Lower lobe of right lung (tissue), 2 donors: ENCODE measurements at regions not wholly inside any gene's neighbourhood (a gene's known extent, or its start where the extent isn't known, plus 50 kb on each side); places are given as distances from the start of the nearest gene placed in this dataset.

Experiments used
- ATAC-seq, 2 donors: fragments of 200-7000 bp; cut with Tn5 transposase; one replicate each; pipeline ENCODE4 v1.9.1; 2020 to 2022; ENCODE audit warnings: mild to moderate bottlenecking in 2 of 2, moderate library complexity in 2 of 2
- DNase-seq: peaks from one replicate; pipeline ENCODE4 v3.0.0-alpha.2; 2020
- H3K27ac ChIP-seq: fragments of 200-600 bp; one replicate; pipeline ENCODE4 v1.8.0; 2022
- H3K27me3 ChIP-seq: fragments of 200-600 bp; one replicate; pipeline ENCODE4 v1.8.0; 2022; ENCODE audit warnings: low read depth
- H3K36me3 ChIP-seq: fragments of 200-600 bp; one replicate; pipeline ENCODE4 v1.8.0; 2022; ENCODE audit warnings: mild to moderate bottlenecking
- H3K4me1 ChIP-seq: fragments of 200-600 bp; one replicate; pipeline ENCODE4 v1.8.0; 2022
- H3K4me3 ChIP-seq: fragments of 200-600 bp; one replicate; pipeline ENCODE4 v1.8.0; 2022; ENCODE audit warnings: mild to moderate bottlenecking
- H3K9me3 ChIP-seq: fragments of 200-600 bp; one replicate; pipeline ENCODE4 v1.8.0; 2022
- intact Hi-C: fragments of 100-400 bp; cut with DNase I; formaldehyde crosslinking; loops from one replicate; pipeline ENCODE4 v1.11.0; 2022
- TF ChIP-seq, protein P1 (sequence below): fragments of 200-600 bp; IDR thresholded peaks from one replicate; pipeline ENCODE4 v1.8.0; 2022; ENCODE audit warnings: antibody characterized with exemption, mild to moderate bottlenecking
- donor health status: DM: no; HTN: yes; CAD: no; lungs with severe emphysema.

DNA sequence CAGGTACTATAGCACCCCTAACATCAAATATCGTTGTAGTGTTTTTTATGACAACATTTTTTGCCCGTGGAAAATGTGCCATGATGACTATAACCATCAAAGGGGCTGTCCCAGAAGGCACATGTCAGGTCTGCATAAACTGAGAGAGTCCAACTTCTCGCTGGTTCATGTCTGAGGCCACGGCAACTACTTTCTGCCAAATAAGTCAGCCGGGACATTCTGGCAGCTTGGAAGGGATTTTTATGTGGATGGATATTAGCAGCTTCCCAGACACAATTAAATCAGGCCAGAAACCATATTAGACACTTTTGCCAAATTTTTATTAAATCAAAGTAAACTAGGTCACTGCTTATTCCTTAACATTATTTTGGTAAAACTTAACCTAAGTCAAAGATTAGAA is 477.4 kb upstream of the FZD8 start:
- DNase-seq (no peak), ATAC-seq (no peak)
- no peaks in the 10 kb centered on the region for H3K27me3 ChIP-seq
- no peaks in the 10 kb centered on the region for H3K36me3 ChIP-seq
- H3K4me3 ChIP-seq: no peak overlapping the region
- H3K27ac ChIP-seq: no peak overlapping the region
- intact Hi-C loops: no loop called here
- H3K9me3 ChIP-seq: no peaks in the 10 kb centered on the region
- TF ChIP-seq, protein P1, sequence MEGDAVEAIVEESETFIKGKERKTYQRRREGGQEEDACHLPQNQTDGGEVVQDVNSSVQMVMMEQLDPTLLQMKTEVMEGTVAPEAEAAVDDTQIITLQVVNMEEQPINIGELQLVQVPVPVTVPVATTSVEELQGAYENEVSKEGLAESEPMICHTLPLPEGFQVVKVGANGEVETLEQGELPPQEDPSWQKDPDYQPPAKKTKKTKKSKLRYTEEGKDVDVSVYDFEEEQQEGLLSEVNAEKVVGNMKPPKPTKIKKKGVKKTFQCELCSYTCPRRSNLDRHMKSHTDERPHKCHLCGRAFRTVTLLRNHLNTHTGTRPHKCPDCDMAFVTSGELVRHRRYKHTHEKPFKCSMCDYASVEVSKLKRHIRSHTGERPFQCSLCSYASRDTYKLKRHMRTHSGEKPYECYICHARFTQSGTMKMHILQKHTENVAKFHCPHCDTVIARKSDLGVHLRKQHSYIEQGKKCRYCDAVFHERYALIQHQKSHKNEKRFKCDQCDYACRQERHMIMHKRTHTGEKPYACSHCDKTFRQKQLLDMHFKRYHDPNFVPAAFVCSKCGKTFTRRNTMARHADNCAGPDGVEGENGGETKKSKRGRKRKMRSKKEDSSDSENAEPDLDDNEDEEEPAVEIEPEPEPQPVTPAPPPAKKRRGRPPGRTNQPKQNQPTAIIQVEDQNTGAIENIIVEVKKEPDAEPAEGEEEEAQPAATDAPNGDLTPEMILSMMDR: no peak
- no peaks in the 10 kb centered on the region for H3K4me1 ChIP-seq

- no peak overlapping the region for H3K27ac ChIP-seq
- H3K36me3 ChIP-seq: no peaks in the 10 kb centered on the region
- TF ChIP-seq, protein P1: no peak
- no peak overlapping the region for H3K4me3 ChIP-seq
- DNase-seq: no peak
- ATAC-seq: no peak
- H3K4me1 ChIP-seq: no peaks in the 10 kb centered on the region
- H3K27me3 ChIP-seq: no peaks in the 10 kb centered on the region
- intact Hi-C loops: no loop called here
- H3K9me3 ChIP-seq: no peaks in the 10 kb centered on the region
Measured at GRCh38 chr10:36118314-36118713, 476.2 kb upstream of the FZD8 start.

DNA sequence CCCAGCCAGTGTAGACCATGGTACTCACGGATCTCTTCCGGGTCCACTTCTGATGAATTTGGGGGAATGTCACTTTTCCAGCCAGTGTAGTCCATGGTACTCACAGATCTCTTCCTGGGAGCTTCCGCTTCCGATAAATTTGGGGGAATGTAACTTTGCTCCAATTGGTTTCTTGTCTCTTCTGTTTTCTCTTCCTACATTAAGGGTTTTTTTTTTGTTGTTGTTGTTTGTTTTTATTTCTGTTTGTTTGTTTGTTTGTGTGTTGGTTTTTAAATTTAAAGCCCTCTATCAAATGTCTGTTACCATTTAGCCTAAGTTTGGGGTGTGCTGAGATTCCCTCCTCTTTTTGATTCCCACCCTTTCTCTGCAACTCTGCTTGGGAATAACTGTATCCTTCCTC is 475.8 kb upstream of the FZD8 start:
- no peak overlapping the region for H3K27ac ChIP-seq
- H3K4me3 ChIP-seq: no peak overlapping the region
- intact Hi-C loops: no loop called here
- no peaks in the 10 kb centered on the region for H3K36me3 ChIP-seq
- ATAC-seq: no peak
- no peak for DNase-seq
- H3K9me3 ChIP-seq: no peaks in the 10 kb centered on the region
- H3K4me1 ChIP-seq: no peaks in the 10 kb centered on the region
- H3K27me3 ChIP-seq: no peaks in the 10 kb centered on the region
- TF ChIP-seq, protein P1: no peak

DNA sequence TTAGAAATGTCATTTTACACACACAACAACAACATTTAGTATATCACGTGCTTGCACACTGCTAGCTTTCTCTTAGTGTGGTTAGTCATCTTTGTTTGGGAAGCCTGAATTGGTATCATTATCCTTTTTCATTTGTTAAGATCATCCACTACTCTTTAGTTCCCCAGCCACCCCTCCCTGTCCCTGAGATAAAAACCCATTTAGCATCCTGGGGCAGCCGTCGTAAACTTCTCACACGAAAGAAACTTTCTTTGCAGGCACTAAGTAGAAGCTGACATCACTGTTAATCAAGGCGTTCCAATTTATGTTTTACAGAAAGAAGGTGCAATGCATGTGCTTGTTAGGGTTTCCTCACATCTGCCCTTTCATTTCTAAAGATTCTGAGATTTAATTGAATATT is 475.1 kb upstream of the FZD8 start:
- Histone ChIP-seq H3K27ac (no peak overlapping the region), H3K4me3 (no peak overlapping the region), H3K36me3 (no peaks in the 10 kb centered on the region), H3K9me3 (no peaks in the 10 kb centered on the region), H3K27me3 (no peaks in the 10 kb centered on the region), H3K4me1 (no peaks in the 10 kb centered on the region)
- ATAC-seq (no peak), DNase-seq (no peak)
- intact Hi-C loops: no loop called here
- TF ChIP-seq, protein P1: no peak

GRCh38 chr10:36116731-36117130 is 474.6 kb upstream of the FZD8 start:
- ATAC-seq: no peak
- intact Hi-C loops: no loop called here
- TF ChIP-seq, protein P1: no peak
- Histone ChIP-seq H3K27ac (no peak overlapping the region), H3K9me3 (no peaks in the 10 kb centered on the region), H3K36me3 (no peaks in the 10 kb centered on the region), H3K4me3 (no peak overlapping the region), H3K27me3 (no peaks in the 10 kb centered on the region), H3K4me1 (no peaks in the 10 kb centered on the region)
- no peak for DNase-seq

DNA sequence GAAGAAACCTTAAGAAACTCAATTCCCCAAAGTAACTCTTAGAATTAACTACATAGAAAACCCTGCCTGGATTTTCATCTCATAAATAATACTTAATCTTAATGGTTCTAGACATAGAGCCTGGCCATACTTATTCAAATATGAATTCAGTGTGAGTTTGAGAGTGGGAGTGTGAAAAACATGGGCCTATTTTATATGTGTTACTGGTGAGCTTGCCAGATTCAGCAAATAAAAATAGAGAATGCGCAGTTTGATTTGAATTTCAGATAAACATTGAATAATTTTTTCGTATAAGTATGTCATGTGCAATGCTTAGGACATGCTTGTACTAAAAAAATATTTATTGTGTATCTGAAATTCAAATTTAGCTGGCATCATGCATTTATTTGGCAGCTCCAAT is 473.9 kb upstream of the FZD8 start:
- ATAC-seq (no peak), DNase-seq (no peak)
- Histone ChIP-seq H3K4me3 (no peak overlapping the region), H3K9me3 (no peaks in the 10 kb centered on the region), H3K36me3 (no peaks in the 10 kb centered on the region), H3K27ac (no peak overlapping the region), H3K27me3 (no peaks in the 10 kb centered on the region), H3K4me1 (no peaks in the 10 kb centered on the region)
- TF ChIP-seq, protein P1: no peak
- intact Hi-C loops: no loop called here
